ENCODE measurements at regions not wholly inside any gene's neighbourhood (a gene's known extent, or its start where the extent isn't known, plus 50 kb on each side); places are given as distances from the start of the nearest gene placed in this dataset.

- no peaks in the 10 kb centered on the region for H3F3A ChIP-seq (ENCODE audit: insufficient read depth, low read depth)
- H3K27ac ChIP-seq: no peak overlapping the region
- DNase-seq: no peak
- no peaks in the 10 kb centered on the region for H3K79me2 ChIP-seq (ENCODE audit: low read depth)
- H3K4me2 ChIP-seq: no peak overlapping the region
- intact Hi-C loops (cut with micrococcal nuclease; ENCODE audit: unreplicated experiment): no loop called here
- BruUV-seq (replicated peaks): no TSS peak
- no peak overlapping the region for H2AFZ ChIP-seq
- no peaks in the 10 kb centered on the region; the same call in 1 of the 2 replicates for H3K27me3 ChIP-seq (ENCODE audit: insufficient read depth, low read depth)
- H3K9me2 ChIP-seq (ENCODE audit: insufficient read depth): no peaks in the 10 kb centered on the region
- no peaks in the 10 kb centered on the region for H3K9me3 ChIP-seq (ENCODE audit: insufficient read depth, low read depth)
- CTCF ChIA-PET: no interaction called here
- no peaks in the 10 kb centered on the region for H3K36me3 ChIP-seq (ENCODE audit: low read depth)
- H3K4me1 ChIP-seq (replicated peaks; ENCODE audit: insufficient read depth): no peaks in the 10 kb centered on the region
- H3K4me3 ChIP-seq: no peak overlapping the region
- POLR2A ChIA-PET (ENCODE audit: unreplicated experiment): no interaction called here
- H4K20me1 ChIP-seq (ENCODE audit: insufficient read depth): no peaks in the 10 kb centered on the region
- TF ChIP-seq EZH2 (IDR thresholded peaks at IDR 0.05; ENCODE audit: low read depth) (no peak), CTCF (conservative IDR thresholded peaks at IDR 0.05) (no peak)
Observed at GRCh38 chr3:69527498-69527897, 141.6 kb upstream of the FRMD4B start.

GRCh38 chr3:69524816-69525215 is 138.9 kb upstream of the FRMD4B start:
- no peaks in the 10 kb centered on the region for H3K9me2 ChIP-seq (ENCODE audit: insufficient read depth)
- no peak overlapping the region for H2AFZ ChIP-seq
- no peaks in the 10 kb centered on the region for H3K9me3 ChIP-seq (ENCODE audit: insufficient read depth, low read depth)
- no peak overlapping the region for H3K4me2 ChIP-seq
- no peaks in the 10 kb centered on the region for H3K4me1 ChIP-seq (replicated peaks; ENCODE audit: insufficient read depth)
- ChIA-PET POLR2A (ENCODE audit: unreplicated experiment) (no interaction called here), CTCF (no interaction called here)
- no peaks in the 10 kb centered on the region for H3K36me3 ChIP-seq (ENCODE audit: low read depth)
- no peaks in the 10 kb centered on the region; the same call in 1 of the 2 replicates for H3K27me3 ChIP-seq (ENCODE audit: insufficient read depth, low read depth)
- no peak overlapping the region for H3K4me3 ChIP-seq
- H3K27ac ChIP-seq: no peak overlapping the region
- DNase-seq: no peak
- no peaks in the 10 kb centered on the region for H3K79me2 ChIP-seq (ENCODE audit: low read depth)
- no peaks in the 10 kb centered on the region for H3F3A ChIP-seq (ENCODE audit: insufficient read depth, low read depth)
- intact Hi-C loops (cut with micrococcal nuclease; ENCODE audit: unreplicated experiment): no loop called here
- BruUV-seq (replicated peaks): no TSS peak
- TF ChIP-seq EZH2 (IDR thresholded peaks at IDR 0.05; ENCODE audit: low read depth) (no peak), CTCF (conservative IDR thresholded peaks at IDR 0.05) (no peak)
- H4K20me1 ChIP-seq (ENCODE audit: insufficient read depth): no peaks in the 10 kb centered on the region

GRCh38 chr3:69521286-69521685 is 135.4 kb upstream of the FRMD4B start:
- no peak overlapping the region for H3K4me2 ChIP-seq
- no peaks in the 10 kb centered on the region for H3F3A ChIP-seq (ENCODE audit: insufficient read depth, low read depth)
- no peaks in the 10 kb centered on the region for H3K9me3 ChIP-seq (ENCODE audit: insufficient read depth, low read depth)
- POLR2A ChIA-PET (ENCODE audit: unreplicated experiment): no interaction called here
- H3K27ac ChIP-seq: no peak overlapping the region
- H3K79me2 ChIP-seq (ENCODE audit: low read depth): no peaks in the 10 kb centered on the region
- no peaks in the 10 kb centered on the region for H3K9me2 ChIP-seq (ENCODE audit: insufficient read depth)
- no peaks in the 10 kb centered on the region for H3K4me1 ChIP-seq (replicated peaks; ENCODE audit: insufficient read depth)
- no peaks in the 10 kb centered on the region for H3K36me3 ChIP-seq (ENCODE audit: low read depth)
- no peaks in the 10 kb centered on the region for H4K20me1 ChIP-seq (ENCODE audit: insufficient read depth)
- no peak overlapping the region for H2AFZ ChIP-seq
- no peak overlapping the region for H3K4me3 ChIP-seq
- H3K27me3 ChIP-seq (ENCODE audit: insufficient read depth, low read depth): no peaks in the 10 kb centered on the region
- TF ChIP-seq EZH2 (IDR thresholded peaks at IDR 0.05; ENCODE audit: low read depth): no peak
- no peak for TF ChIP-seq CTCF (conservative IDR thresholded peaks at IDR 0.05)
- intact Hi-C loops (cut with micrococcal nuclease; ENCODE audit: unreplicated experiment): no loop called here
- no peak for DNase-seq
- CTCF ChIA-PET: no interaction called here
- BruUV-seq (replicated peaks): no TSS peak
